BLaER1 treated with 17β-estradiol and CSF1 and Interleukin-3, amounts not matched to agents 10 nM and 100 nM (cell line): ENCODE measurements at regions not wholly inside any gene's neighbourhood (a gene's known extent, or its start where the extent isn't known, plus 50 kb on each side); places are given as distances from the start of the nearest gene placed in this dataset.

Experiments
- H3K27ac ChIP-seq, 11 experiments: shearing (Covaris generic); formaldehyde crosslinking; 2 replicates each; pipeline ENCODE4 v1.8.1; 2022
- H3K27me3 ChIP-seq, 11 experiments: shearing (Covaris generic); formaldehyde crosslinking; 2 replicates each; pipeline ENCODE4 v1.8.1; 2022
- H3K36me3 ChIP-seq, 11 experiments: shearing (Covaris generic); formaldehyde crosslinking; 2 replicates each; pipeline ENCODE4 v1.8.1; 2022
- H3K4me1 ChIP-seq, 10 experiments: shearing (Covaris generic); formaldehyde crosslinking; 2 replicates each; pipeline ENCODE4 v1.8.1; 2022
- H3K4me2 ChIP-seq, 11 experiments: shearing (Covaris generic); formaldehyde crosslinking; 2 replicates each; pipeline ENCODE4 v1.8.1; 2022
- H3K4me3 ChIP-seq, 10 experiments: shearing (Covaris generic); formaldehyde crosslinking; 2 replicates each; pipeline ENCODE4 v1.8.1; 2022
- H3K9ac ChIP-seq, 11 experiments: shearing (Covaris generic); formaldehyde crosslinking; 2 replicates each; pipeline ENCODE4 v1.8.1; 2022
- H3K9me3 ChIP-seq, 11 experiments: shearing (Covaris generic); formaldehyde crosslinking; replicated peaks in 1 of 11; 2 replicates each; pipeline ENCODE4 v1.8.1; 2022
- H4K20me1 ChIP-seq, 11 experiments: shearing (Covaris generic); formaldehyde crosslinking; 2 replicates each; pipeline ENCODE4 v1.8.1; 2022
- Cebpa-rat ChIP-seq, 11 experiments: shearing (Covaris generic); IDR thresholded peaks; 2 replicates each; pipeline ENCODE4 v1.8.1; 2022

- no peak for TF ChIP-seq Cebpa-rat (IDR thresholded peaks at IDR 0.05)
- H3K9me3 ChIP-seq = peaks cover 12 to 30% (median 17%) of the 10 kb centered on the region in 11 experiments; a peak in 21 of 22 replicates
- H3K27me3 ChIP-seq = no peaks in the 10 kb centered on the region
- peaks cover 0 to 10% (median 0%) of the 10 kb centered on the region in 10 experiments; a peak in 4 of 20 replicates for H3K4me1 ChIP-seq
- no peak overlapping the region for H3K4me3 ChIP-seq
- no peak overlapping the region for H3K27ac ChIP-seq
- no peak overlapping the region for H3K9ac ChIP-seq
- H4K20me1 ChIP-seq = no peaks in the 10 kb centered on the region
- H3K36me3 ChIP-seq = 0 out of 22 replicates have a peak, but pooled peaks cover 0 to 3% (median 0%) of the 10 kb centered on the region in 11 experiments
- H3K4me2 ChIP-seq = 0 out of 22 replicates have a peak overlapping the region, but pooled peaks of 2 of the 11 experiments have one; percentile 8 to 9
These were observed 231.6 kb upstream of the GPR26 start for GRCh38 chr10:123434435-123435039.

DNA sequence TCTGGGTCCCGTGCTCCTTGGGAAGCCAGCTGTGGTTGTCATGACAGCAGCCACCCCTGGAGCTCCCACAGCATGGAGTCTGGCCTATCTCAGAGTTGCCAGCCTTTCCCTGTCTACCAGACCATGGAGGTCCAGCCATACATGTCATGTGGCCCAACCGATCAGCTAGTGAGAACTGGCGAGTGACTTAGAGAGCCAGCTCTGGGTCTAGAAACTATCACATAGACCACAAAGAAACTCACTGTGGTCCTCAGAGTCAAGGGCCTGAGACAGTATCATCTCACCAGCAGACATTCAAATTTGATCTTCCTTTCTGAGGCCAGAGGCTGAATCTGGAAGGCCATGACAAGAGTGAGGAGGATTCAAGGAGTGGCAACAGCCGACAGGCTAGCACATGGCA lies 223.3 kb upstream of the GPR26 start:
- no peak overlapping the region for H3K4me2 ChIP-seq
- peaks cover 0 to 12% (median 4%) of the 10 kb centered on the region in 10 experiments; a peak in 6 of 20 replicates for H3K4me1 ChIP-seq
- H3K27me3 ChIP-seq = no peaks in the 10 kb centered on the region
- H3K9ac ChIP-seq = no peak overlapping the region
- no peaks in the 10 kb centered on the region; a peak in 1 of 22 replicates for H3K9me3 ChIP-seq
- H3K4me3 ChIP-seq = no peak overlapping the region
- TF ChIP-seq Cebpa-rat (IDR thresholded peaks at IDR 0.05) = no peak
- no peaks in the 10 kb centered on the region for H3K36me3 ChIP-seq
- H4K20me1 ChIP-seq = no peaks in the 10 kb centered on the region
- no peak overlapping the region for H3K27ac ChIP-seq

- no peaks in the 10 kb centered on the region for H3K27me3 ChIP-seq
- peaks cover 0 to 12% (median 4%) of the 10 kb centered on the region in 10 experiments; a peak in 6 of 20 replicates for H3K4me1 ChIP-seq
- no peak overlapping the region for H3K4me3 ChIP-seq
- no peaks in the 10 kb centered on the region; a peak in 1 of 22 replicates for H3K9me3 ChIP-seq
- H3K27ac ChIP-seq = no peak overlapping the region
- H4K20me1 ChIP-seq = no peaks in the 10 kb centered on the region
- H3K9ac ChIP-seq = no peak overlapping the region
- no peak for TF ChIP-seq Cebpa-rat (IDR thresholded peaks at IDR 0.05)
- H3K4me2 ChIP-seq = no peak overlapping the region
- H3K36me3 ChIP-seq = no peaks in the 10 kb centered on the region
These were observed 222.2 kb upstream of the GPR26 start for GRCh38 chr10:123443924-123444323.

GRCh38 chr10:123445261-123445775 lies 220.8 kb upstream of the GPR26 start:
- Histone ChIP-seq H3K9me3 (no peaks in the 10 kb centered on the region), H3K36me3 (no peaks in the 10 kb centered on the region), H3K4me2 (peak overlapping the region in 3 of 11 experiments; percentile 1 to 10 (median 4); a peak in 2 of 22 replicates), H3K4me1 (peaks cover 0 to 12% (median 4%) of the 10 kb centered on the region in 10 experiments; a peak in 6 of 20 replicates), H3K4me3 (no peak overlapping the region), H3K9ac (no peak overlapping the region), H3K27me3 (no peaks in the 10 kb centered on the region), H4K20me1 (no peaks in the 10 kb centered on the region), H3K27ac (no peak overlapping the region; a peak in 1 of 22 replicates)
- no peak for TF ChIP-seq Cebpa-rat (IDR thresholded peaks at IDR 0.05)

DNA sequence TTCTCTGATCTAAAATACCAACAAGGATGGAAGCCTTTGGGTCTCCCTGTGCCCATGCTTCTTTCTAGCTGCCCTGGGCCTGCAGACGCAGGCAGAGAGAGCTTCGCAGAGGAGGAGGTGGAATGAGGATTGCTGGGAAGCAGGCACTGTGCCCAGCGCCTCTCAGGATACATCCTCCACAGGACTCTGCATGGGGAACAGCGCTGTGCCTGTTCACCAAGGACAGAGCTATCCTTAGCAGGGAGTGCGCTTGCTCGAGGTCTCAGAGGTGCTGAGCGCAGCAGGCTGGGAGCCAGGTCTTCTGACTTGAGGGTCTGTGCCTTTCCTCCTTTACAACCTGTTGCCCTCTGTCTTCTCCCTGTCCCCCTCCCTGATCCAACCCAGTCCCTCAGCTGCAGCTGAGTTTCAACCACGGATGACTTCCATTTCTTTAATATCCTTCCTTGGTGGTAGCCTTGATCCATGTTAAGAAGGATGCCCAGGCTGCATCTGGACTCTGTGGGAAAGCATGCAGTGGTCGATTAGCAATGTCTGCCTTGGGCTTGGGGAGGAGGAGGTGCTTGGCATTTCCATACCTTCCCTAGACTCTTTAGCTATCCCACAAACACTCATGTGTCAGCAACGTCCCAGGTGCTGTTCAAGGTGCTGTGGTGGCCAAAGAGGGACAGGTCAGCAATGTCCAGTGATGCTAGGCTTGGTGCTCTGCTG lies 219.6 kb upstream of the GPR26 start:
- H3K27me3 ChIP-seq = no peaks in the 10 kb centered on the region
- H3K36me3 ChIP-seq = no peaks in the 10 kb centered on the region
- H4K20me1 ChIP-seq = no peaks in the 10 kb centered on the region
- no peak overlapping the region for H3K9ac ChIP-seq
- H3K4me3 ChIP-seq = no peak overlapping the region
- no peak overlapping the region for H3K4me2 ChIP-seq
- H3K4me1 ChIP-seq = peaks cover 0 to 19% (median 4%) of the 10 kb centered on the region in 10 experiments; a peak in 7 of 20 replicates
- H3K27ac ChIP-seq = no peak overlapping the region
- no peak for TF ChIP-seq Cebpa-rat (IDR thresholded peaks at IDR 0.05)
- no peaks in the 10 kb centered on the region for H3K9me3 ChIP-seq

GRCh38 chr10:123449234-123449962 lies 216.8 kb upstream of the GPR26 start:
- no peak overlapping the region for H3K27ac ChIP-seq
- no peak overlapping the region for H3K4me2 ChIP-seq
- TF ChIP-seq Cebpa-rat (IDR thresholded peaks at IDR 0.05) = no peak
- no peaks in the 10 kb centered on the region for H3K27me3 ChIP-seq
- H4K20me1 ChIP-seq = no peaks in the 10 kb centered on the region
- H3K9ac ChIP-seq = no peak overlapping the region
- no peaks in the 10 kb centered on the region for H3K36me3 ChIP-seq
- H3K4me1 ChIP-seq = peaks cover 0 to 14% (median 4%) of the 10 kb centered on the region in 10 experiments; a peak in 7 of 20 replicates
- H3K9me3 ChIP-seq = peaks cover 0 to under 1% (median 0%) of the 10 kb centered on the region in 11 experiments; a peak in 5 of 22 replicates
- no peak overlapping the region for H3K4me3 ChIP-seq

GRCh38 chr10:123450956-123451605 lies 215.1 kb upstream of the GPR26 start:
- Histone ChIP-seq H3K9me3 (peaks cover 0 to 17% (median 9%) of the 10 kb centered on the region in 11 experiments; a peak in 10 of 22 replicates), H3K27me3 (no peaks in the 10 kb centered on the region), H3K27ac (no peak overlapping the region), H3K4me2 (0 out of 22 replicates have a peak overlapping the region, but pooled peaks of 2 of the 11 experiments have one; percentile 7 to 8), H4K20me1 (no peaks in the 10 kb centered on the region), H3K36me3 (no peaks in the 10 kb centered on the region; a peak in 1 of 22 replicates), H3K4me3 (no peak overlapping the region), H3K9ac (no peak overlapping the region), H3K4me1 (peaks cover 0 to 8% (median 0%) of the 10 kb centered on the region in 10 experiments; a peak in 3 of 20 replicates)
- TF ChIP-seq Cebpa-rat (IDR thresholded peaks at IDR 0.05) = no peak

- no peaks in the 10 kb centered on the region for H3K27me3 ChIP-seq
- no peak overlapping the region for H3K27ac ChIP-seq
- no peaks in the 10 kb centered on the region; a peak in 1 of 22 replicates for H3K36me3 ChIP-seq
- no peak overlapping the region for H3K4me3 ChIP-seq
- no peak overlapping the region for H3K9ac ChIP-seq
- no peaks in the 10 kb centered on the region for H4K20me1 ChIP-seq
- TF ChIP-seq Cebpa-rat (IDR thresholded peaks at IDR 0.05) = no peak
- H3K9me3 ChIP-seq = peaks cover 0 to 24% (median 9%) of the 10 kb centered on the region in 11 experiments; a peak in 11 of 22 replicates
- H3K4me1 ChIP-seq = peaks cover 0 to 8% (median 0%) of the 10 kb centered on the region in 10 experiments; a peak in 3 of 20 replicates
- 0 out of 22 replicates have a peak overlapping the region, but pooled peaks of 2 of the 11 experiments have one; percentile 7 to 8 for H3K4me2 ChIP-seq
These were observed 214.4 kb upstream of the GPR26 start for GRCh38 chr10:123451618-123452245.
